Myocyte (in vitro differentiated cells): ENCODE measurements at regions not wholly inside any gene's neighbourhood (a gene's known extent, or its start where the extent isn't known, plus 50 kb on each side); places are given as distances from the start of the nearest gene placed in this dataset.

Experiments used
- DNase-seq: peaks from one replicate; pipeline ENCODE4 v3.0.0-alpha.2; 2012; ENCODE audit warnings: low read depth

- DNase-seq: no peak
These were observed 206.3 kb downstream of the SNX19 start for GRCh38 chr11:130710021-130710420.

- no peak for DNase-seq
These were observed 205.7 kb downstream of the SNX19 start for GRCh38 chr11:130710497-130711012.

- no peak for DNase-seq
These were observed 205.1 kb downstream of the SNX19 start for GRCh38 chr11:130711193-130711592.

GRCh38 chr11:130712480-130712879 is 203.8 kb downstream of the SNX19 start:
- DNase-seq: no peak

GRCh38 chr11:130715085-130715876 is 201.0 kb downstream of the SNX19 start:
- no peak for DNase-seq

GRCh38 chr11:130715877-130716220 is 200.4 kb downstream of the SNX19 start:
- DNase-seq: no peak

- no peak for DNase-seq
These were observed 198.2 kb downstream of the SNX19 start for GRCh38 chr11:130718120-130718519.

- DNase-seq: peak; percentile 70
These were observed 196.9 kb downstream of the SNX19 start for GRCh38 chr11:130719220-130719915.

GRCh38 chr11:130720232-130721022 is 195.9 kb downstream of the SNX19 start:
- no peak for DNase-seq

- DNase-seq: no peak
These were observed 195.1 kb downstream of the SNX19 start for GRCh38 chr11:130721023-130721681.

GRCh38 chr11:130721736-130722135 is 194.5 kb downstream of the SNX19 start:
- DNase-seq: no peak

- no peak for DNase-seq
These were observed 193.9 kb downstream of the SNX19 start for GRCh38 chr11:130722401-130722800.

GRCh38 chr11:130725421-130726233 is 190.7 kb downstream of the SNX19 start:
- DNase-seq: no peak

GRCh38 chr11:130726234-130727037 is 189.8 kb downstream of the SNX19 start:
- DNase-seq: no peak

- DNase-seq: no peak
These were observed 188.8 kb downstream of the SNX19 start for GRCh38 chr11:130727157-130728119.

GRCh38 chr11:130728185-130729180 is 187.8 kb downstream of the SNX19 start:
- no peak for DNase-seq

- no peak for DNase-seq
These were observed 187.1 kb downstream of the SNX19 start for GRCh38 chr11:130729193-130729592.
